Lower leg skin (tissue), 3 donors: ENCODE measurements at regions not wholly inside any gene's neighbourhood (a gene's known extent, or its start where the extent isn't known, plus 50 kb on each side); places are given as distances from the start of the nearest gene placed in this dataset.

Source experiments
- POLR2A ChIP-seq, 2 donors: fragments of 450-650 bp; IDR thresholded peaks; one replicate each; pipeline ENCODE4 v1.6.1; 2016 to 2017; ENCODE audit warnings: antibody characterized with exemption in 2 of 2, mild to moderate bottlenecking in 1 of 2, moderate library complexity in 1 of 2
- TF ChIP-seq, protein P1 (sequence below), 3 donors: fragments of 450-650 bp; IDR thresholded peaks; one replicate each; pipeline ENCODE4 v1.5.1; 2016; ENCODE audit warnings: antibody characterized with exemption in 3 of 3, mild to moderate bottlenecking in 3 of 3, moderate library complexity in 2 of 3

- no peak for TF ChIP-seq POLR2A (IDR thresholded peaks at IDR 0.05)
- TF ChIP-seq, protein P1, sequence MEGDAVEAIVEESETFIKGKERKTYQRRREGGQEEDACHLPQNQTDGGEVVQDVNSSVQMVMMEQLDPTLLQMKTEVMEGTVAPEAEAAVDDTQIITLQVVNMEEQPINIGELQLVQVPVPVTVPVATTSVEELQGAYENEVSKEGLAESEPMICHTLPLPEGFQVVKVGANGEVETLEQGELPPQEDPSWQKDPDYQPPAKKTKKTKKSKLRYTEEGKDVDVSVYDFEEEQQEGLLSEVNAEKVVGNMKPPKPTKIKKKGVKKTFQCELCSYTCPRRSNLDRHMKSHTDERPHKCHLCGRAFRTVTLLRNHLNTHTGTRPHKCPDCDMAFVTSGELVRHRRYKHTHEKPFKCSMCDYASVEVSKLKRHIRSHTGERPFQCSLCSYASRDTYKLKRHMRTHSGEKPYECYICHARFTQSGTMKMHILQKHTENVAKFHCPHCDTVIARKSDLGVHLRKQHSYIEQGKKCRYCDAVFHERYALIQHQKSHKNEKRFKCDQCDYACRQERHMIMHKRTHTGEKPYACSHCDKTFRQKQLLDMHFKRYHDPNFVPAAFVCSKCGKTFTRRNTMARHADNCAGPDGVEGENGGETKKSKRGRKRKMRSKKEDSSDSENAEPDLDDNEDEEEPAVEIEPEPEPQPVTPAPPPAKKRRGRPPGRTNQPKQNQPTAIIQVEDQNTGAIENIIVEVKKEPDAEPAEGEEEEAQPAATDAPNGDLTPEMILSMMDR (IDR thresholded peaks at IDR 0.05): no peak
Measured at GRCh38 chr10:71039551-71039950, 151.2 kb upstream of the PCBD1 start.
